Small intestine (tissue), 7 donors: ENCODE measurements at regions not wholly inside any gene's neighbourhood (a gene's known extent, or its start where the extent isn't known, plus 50 kb on each side); places are given as distances from the start of the nearest gene placed in this dataset.

Experiments
- DNase-seq, 2 donors: peaks; one replicate each; pipeline versions ENCODE4 v3.0.0 to v3.0.0-alpha.2; 2013
- FAIRE-seq: peaks from 2 replicates; lab custom pipeline; 2012; peaks lifted over from hg19 to GRCh38; lab: Jason Lieb, UNC
- H3K27ac ChIP-seq, 3 donors: one replicate each; pipeline ENCODE4 v1.5.1; 2013; ENCODE audit warnings: low read length in 2 of 3, mild to moderate bottlenecking in 2 of 3, control low read depth in 1 of 3, inconsistent platforms in 1 of 3, low read depth in 1 of 3, moderate library complexity in 1 of 3
- H3K27me3 ChIP-seq, 3 donors: one replicate each; pipeline ENCODE4 v1.6.1; 2013; ENCODE audit warnings: low read length in 3 of 3, inconsistent platforms in 1 of 3; ENCODE audit not compliant: control insufficient read depth in 3 of 3, insufficient read depth in 3 of 3
- H3K36me3 ChIP-seq, 3 donors: one replicate each; pipeline ENCODE4 v1.6.1; 2013; ENCODE audit warnings: low read length in 3 of 3, inconsistent platforms in 1 of 3, low read depth in 1 of 3, mild to moderate bottlenecking in 1 of 3, moderate library complexity in 1 of 3; ENCODE audit not compliant: control insufficient read depth in 3 of 3, insufficient read depth in 2 of 3
- H3K4me1 ChIP-seq, 3 donors: one replicate each; pipeline ENCODE4 v1.6.1; 2013; ENCODE audit warnings: low read length in 2 of 3, inconsistent platforms in 1 of 3, low read depth in 1 of 3, mild to moderate bottlenecking in 1 of 3, moderate library complexity in 1 of 3; ENCODE audit not compliant: control insufficient read depth in 3 of 3, insufficient read depth in 2 of 3
- H3K4me3 ChIP-seq, 3 donors: one replicate each; pipeline ENCODE4 v1.5.1; 2013; ENCODE audit warnings: low read length in 3 of 3, control low read depth in 1 of 3, inconsistent platforms in 1 of 3, low read depth in 1 of 3, mild to moderate bottlenecking in 1 of 3, moderate library complexity in 1 of 3
- H3K9me3 ChIP-seq, 2 donors: one replicate each; pipeline ENCODE4 v1.6.1; 2013; ENCODE audit warnings: low read depth in 1 of 2, low read length in 1 of 2; ENCODE audit not compliant: control insufficient read depth in 2 of 2, insufficient read depth in 1 of 2
- WGBS, 3 donors: extraction: QIAGEN DNeasy Blood & Tissue Kit; methylation state at CpG; one replicate each; pipeline ENCODE4 v1.1.7; 2013; 5-methylcytosine and 5-hydroxymethylcytosine counted together
- donor health status: healthy with polysubstance abuse.
- donor health status: control.
- donor health status: control.
- donor health status: Bipolar disorder and iron deficiency.
- donor health status: healthy.

DNA sequence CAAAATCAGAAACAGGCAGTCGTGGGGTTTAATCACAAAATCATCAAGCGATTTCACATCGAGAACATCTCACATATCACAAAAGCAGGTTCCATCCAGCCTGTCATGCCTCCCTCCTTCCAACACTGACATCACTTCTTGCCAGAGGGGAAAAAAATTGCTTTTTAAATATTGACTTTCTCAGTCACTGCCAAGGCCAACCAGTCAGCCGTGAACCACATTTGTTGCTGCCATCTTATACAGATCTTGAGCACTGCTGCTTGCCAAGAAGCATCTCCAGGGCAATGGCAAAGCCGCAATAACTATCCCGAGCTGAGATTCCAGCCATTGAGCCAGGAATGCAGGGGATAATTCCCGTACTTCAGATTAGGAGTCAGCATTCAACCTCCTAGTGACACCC, 174.6 kb downstream of the ANXA2 start:
- Histone ChIP-seq H3K27ac (no peak overlapping the region), H3K9me3 (no peaks in the 10 kb centered on the region), H3K36me3 (no peaks in the 10 kb centered on the region), H3K27me3 (peaks cover 0 to 3% (median 0%) of the 10 kb centered on the region in 3 donors), H3K4me3 (no peak overlapping the region), H3K4me1 (no peaks in the 10 kb centered on the region)
- FAIRE-seq (no peak), DNase-seq (no peak)
- WGBS, 3 donors, result 74 to 78% (median 78%) methylated on average over 7 of the region's 7 CpGs

DNA sequence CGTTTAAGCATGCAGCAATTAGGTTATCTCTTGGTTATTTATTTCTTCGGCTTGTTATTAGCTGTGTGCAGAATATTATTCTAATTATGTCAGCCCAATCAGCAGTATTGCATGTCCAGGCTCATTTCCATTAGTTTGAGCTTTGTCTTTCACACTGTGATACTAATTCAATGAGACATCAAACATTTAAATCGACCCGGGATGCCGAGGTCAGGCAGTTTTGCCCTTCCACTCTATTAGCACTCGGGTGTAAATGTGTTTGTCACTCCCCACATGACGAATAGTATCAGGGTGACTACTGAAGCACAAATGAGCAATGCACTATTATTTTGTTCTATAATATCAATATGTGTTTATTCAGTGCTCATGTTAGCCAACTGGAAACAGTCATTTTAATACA, 170.9 kb downstream of the ANXA2 start:
- FAIRE-seq (no peak), DNase-seq (no peak)
- Histone ChIP-seq H3K27ac (no peak overlapping the region), H3K4me1 (no peaks in the 10 kb centered on the region), H3K27me3 (peaks cover 0 to 3% (median 0%) of the 10 kb centered on the region in 3 donors), H3K36me3 (no peaks in the 10 kb centered on the region), H3K4me3 (no peak overlapping the region), H3K9me3 (no peaks in the 10 kb centered on the region)
- 53 to 65% (median 62%) methylated on average over 7 of the region's 7 CpGs for WGBS, 3 donors

DNA sequence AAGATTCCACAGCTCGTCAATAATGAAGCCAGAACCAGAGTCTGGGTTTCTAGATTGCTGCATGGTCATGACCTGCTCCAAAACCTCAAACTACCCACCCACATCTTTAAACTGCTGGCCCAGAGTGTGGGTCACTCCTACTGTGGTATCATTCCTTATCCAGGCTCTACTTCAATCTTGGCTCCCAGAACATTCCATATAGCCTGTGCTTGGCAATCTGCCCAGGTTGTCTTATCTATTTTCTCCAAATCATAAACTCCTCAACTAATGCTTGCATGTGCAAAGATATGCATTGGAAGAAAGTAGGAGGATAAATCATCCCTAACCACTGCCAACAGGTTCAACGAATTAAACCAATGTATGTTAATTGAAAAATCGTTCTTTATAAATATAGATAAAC, 169.7 kb downstream of the ANXA2 start:
- peak; percentile 30 to 59 for DNase-seq
- FAIRE-seq, result no peak
- Histone ChIP-seq H3K27me3 (peaks cover 0 to 3% (median 0%) of the 10 kb centered on the region in 3 donors), H3K27ac (no peak overlapping the region), H3K9me3 (no peaks in the 10 kb centered on the region), H3K4me1 (no peaks in the 10 kb centered on the region), H3K36me3 (no peaks in the 10 kb centered on the region), H3K4me3 (no peak overlapping the region)
- 21 to 70% (median 35%) methylated on average over 3 of the region's 3 CpGs for WGBS, 3 donors

DNA sequence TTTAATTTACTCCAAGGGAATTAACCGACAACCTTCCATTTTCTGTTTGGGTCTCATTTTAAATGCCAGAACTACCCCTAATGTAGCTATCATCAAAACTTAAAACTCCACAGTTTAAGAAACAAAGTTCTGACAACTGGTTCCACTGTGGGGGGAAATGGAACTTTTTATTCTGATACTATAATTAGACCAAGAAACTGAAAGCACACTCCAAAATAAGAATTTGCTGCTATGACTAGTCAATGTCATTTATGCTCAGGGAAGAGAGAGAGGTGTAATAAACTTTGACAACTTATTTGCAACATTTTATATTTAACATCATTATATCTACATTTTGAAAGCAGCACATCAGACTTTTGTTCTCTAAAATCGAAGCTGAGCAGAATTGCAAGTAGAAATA, 169.2 kb downstream of the ANXA2 start:
- Histone ChIP-seq H3K36me3 (no peaks in the 10 kb centered on the region), H3K9me3 (no peaks in the 10 kb centered on the region), H3K27ac (no peak overlapping the region), H3K4me3 (no peak overlapping the region), H3K4me1 (no peaks in the 10 kb centered on the region), H3K27me3 (peaks cover 0 to 3% (median 0%) of the 10 kb centered on the region in 3 donors)
- no peak for FAIRE-seq
- no peak for DNase-seq
- 62 to 82% (median 72%) methylated on average over 2 of the region's 2 CpGs for WGBS, 3 donors

DNA sequence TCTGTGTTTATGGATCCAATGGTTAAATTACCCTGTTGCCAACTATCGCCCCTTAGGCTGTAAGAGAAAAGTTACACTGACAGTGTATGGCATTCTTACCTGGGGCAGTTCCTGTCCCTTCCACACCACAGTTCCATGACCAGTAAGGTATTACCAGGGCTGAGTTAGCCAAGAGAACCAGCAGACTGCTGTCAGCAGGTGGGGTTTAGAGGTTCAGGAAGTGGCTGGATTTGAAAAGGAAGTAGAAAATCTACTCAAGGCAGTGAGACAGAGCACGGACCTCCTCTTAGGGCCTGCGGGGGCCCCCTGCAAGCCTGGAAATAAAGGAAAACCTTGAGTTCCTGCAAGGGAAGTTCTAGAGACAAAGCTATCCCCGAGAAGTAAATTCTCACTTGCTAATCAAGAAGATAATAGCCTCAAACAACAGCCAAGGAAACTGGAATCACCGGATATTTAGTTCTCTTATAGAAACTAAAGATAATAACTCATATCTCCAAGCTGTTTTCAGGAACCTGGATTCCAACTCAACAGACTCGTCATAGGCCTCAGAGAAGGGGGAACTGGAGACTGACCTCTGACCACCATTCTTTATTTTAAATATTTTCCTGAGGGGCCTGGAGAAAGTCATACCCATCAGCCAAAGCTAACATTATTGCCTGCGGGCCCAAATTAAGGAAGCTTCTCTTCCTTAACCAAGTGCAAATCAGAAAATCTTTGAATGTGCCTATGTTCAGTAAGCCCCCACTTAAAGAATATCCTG, 161.7 kb downstream of the ANXA2 start:
- H3K9me3 ChIP-seq, result no peaks in the 10 kb centered on the region
- no peaks in the 10 kb centered on the region for H3K27me3 ChIP-seq
- no peaks in the 10 kb centered on the region for H3K36me3 ChIP-seq
- FAIRE-seq (no peak), DNase-seq (peak in 1 of 2 donors; percentile 25)
- H3K27ac ChIP-seq, result no peak overlapping the region
- H3K4me1 ChIP-seq, result no peaks in the 10 kb centered on the region
- no peak overlapping the region for H3K4me3 ChIP-seq
- WGBS, 3 donors, result 33 to 49% (median 37%) methylated on average over 7 of the region's 7 CpGs

DNA sequence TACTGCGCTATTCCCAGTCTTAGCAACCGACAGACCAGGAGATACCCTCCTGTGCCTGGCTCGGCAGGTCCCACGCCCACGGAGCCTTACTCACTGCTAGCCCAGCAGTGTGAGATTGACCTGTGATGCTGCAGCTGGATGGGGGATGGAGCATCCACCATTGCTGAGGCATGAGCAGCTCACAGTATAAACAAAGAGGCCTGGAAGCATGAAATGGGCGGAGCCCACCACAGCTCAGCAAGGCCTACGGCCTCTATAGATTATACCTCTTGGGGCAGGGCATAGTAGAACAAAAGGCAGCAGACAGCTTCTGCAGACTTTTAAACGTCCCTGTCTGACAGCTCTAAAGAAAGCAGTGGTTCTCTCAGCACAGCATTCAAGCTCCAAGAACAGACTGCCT, 160.3 kb downstream of the ANXA2 start:
- Histone ChIP-seq H3K4me1 (no peaks in the 10 kb centered on the region), H3K36me3 (no peaks in the 10 kb centered on the region), H3K4me3 (no peak overlapping the region), H3K27ac (no peak overlapping the region), H3K27me3 (no peaks in the 10 kb centered on the region), H3K9me3 (no peaks in the 10 kb centered on the region)
- DNase-seq (no peak), FAIRE-seq (no peak)
- 64 to 72% (median 70%) methylated on average over 8 of the region's 8 CpGs for WGBS, 3 donors

DNA sequence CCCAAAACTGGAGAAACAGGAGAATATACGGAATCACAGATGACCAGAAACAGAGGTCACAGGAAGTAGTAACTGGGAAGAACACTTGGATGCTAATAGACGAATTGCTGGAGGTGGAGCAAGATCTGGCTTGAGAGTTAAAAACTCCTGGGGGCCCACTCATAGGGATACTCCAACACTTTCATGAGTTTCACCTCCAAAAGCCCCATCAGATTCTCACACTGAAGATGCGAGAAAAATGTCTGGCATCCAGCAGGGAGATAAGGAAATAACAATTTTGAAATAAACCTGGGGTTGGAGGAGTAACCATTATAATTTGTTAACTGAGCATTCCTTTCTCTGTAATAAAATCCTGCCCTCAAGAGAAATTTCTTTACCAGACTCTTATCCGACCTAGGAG, 154.0 kb downstream of the ANXA2 start:
- Histone ChIP-seq H3K36me3 (no peaks in the 10 kb centered on the region), H3K4me1 (no peaks in the 10 kb centered on the region), H3K27ac (no peak overlapping the region), H3K9me3 (no peaks in the 10 kb centered on the region), H3K4me3 (no peak overlapping the region), H3K27me3 (no peaks in the 10 kb centered on the region)
- DNase-seq, result no peak
- no peak for FAIRE-seq
- 46 to 63% (median 58%) methylated on average over 4 of the region's 4 CpGs for WGBS, 3 donors

DNA sequence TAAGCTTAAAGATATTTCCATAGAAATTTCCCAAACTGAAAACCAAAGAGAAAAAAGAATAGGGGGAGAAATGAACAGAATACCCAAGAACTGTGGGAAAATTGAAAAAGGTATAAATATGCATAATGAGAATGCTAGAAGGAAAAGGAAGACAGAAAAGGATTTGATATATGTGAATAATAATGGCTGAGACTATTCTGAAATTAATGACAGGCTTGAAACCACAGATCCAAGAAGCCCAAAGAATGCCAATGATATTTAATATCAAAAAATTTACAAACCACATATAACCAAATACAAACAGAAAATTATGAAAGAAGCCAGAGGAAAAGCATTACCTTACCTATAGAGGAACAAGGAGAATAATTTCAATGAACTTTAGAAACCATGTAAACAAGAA, 153.0 kb downstream of the ANXA2 start:
- no peaks in the 10 kb centered on the region for H3K4me1 ChIP-seq
- H3K27me3 ChIP-seq, result no peaks in the 10 kb centered on the region
- no peak for DNase-seq
- no peak for FAIRE-seq
- H3K4me3 ChIP-seq, result no peak overlapping the region
- H3K27ac ChIP-seq, result no peak overlapping the region
- no peaks in the 10 kb centered on the region for H3K9me3 ChIP-seq
- no peaks in the 10 kb centered on the region for H3K36me3 ChIP-seq

DNA sequence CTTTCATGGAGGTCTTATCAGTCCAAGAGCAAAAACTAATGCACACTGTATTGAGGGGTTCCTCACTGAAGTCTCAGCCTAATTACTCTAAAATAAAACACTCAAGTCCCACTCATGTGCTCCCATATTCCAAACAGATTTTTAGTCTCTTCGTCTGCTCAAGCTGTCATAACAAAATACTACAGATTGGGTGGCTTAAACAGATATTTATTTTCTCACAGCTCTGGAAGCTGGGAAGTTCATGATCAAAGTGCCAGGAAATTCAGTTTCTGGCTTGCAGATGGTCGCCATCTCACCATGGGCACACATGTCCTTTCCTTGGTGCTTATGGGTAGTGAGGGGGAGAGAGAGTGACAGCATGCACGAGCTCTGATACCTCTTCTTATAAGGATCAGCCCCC, 147.5 kb downstream of the ANXA2 start:
- no peak for FAIRE-seq
- WGBS, 3 donors, result 55 to 70% (median 64%) methylated on average over 3 of the region's 3 CpGs

More for the DNA sequence above, 147.5 kb downstream of the ANXA2 start:
- no peak overlapping the region for H3K4me3 ChIP-seq
- H3K4me1 ChIP-seq, result no peaks in the 10 kb centered on the region
- no peak for DNase-seq
- H3K27me3 ChIP-seq, result peaks cover 0 to 2% (median 0%) of the 10 kb centered on the region in 3 donors
- no peak overlapping the region for H3K27ac ChIP-seq
- no peaks in the 10 kb centered on the region for H3K36me3 ChIP-seq
- no peaks in the 10 kb centered on the region for H3K9me3 ChIP-seq
